Suprapubic skin (tissue), 4 donors: ENCODE measurements at regions not wholly inside any gene's neighbourhood (a gene's known extent, or its start where the extent isn't known, plus 50 kb on each side); places are given as distances from the start of the nearest gene placed in this dataset.

Source experiments
- EP300 ChIP-seq: sonication (generic); formaldehyde crosslinking; IDR thresholded peaks from one replicate; pipeline ENCODE4 v1.6.1; 2017; ENCODE audit warnings: antibody characterized with exemption
- POLR2A ChIP-seq, 2 donors: fragments of 450-650 bp; IDR thresholded peaks; one replicate each; pipeline ENCODE4 v1.6.1; 2017; ENCODE audit warnings: antibody characterized with exemption in 2 of 2, mild to moderate bottlenecking in 2 of 2, moderate library complexity in 2 of 2
- POLR2AphosphoS5 ChIP-seq, 3 donors: sonication (generic); formaldehyde crosslinking; IDR thresholded peaks; one replicate each; pipeline ENCODE4 v1.6.1; 2017; ENCODE audit warnings: antibody characterized with exemption in 3 of 3
- TF ChIP-seq, protein P1 (sequence below), 2 donors: fragments of 200-600 bp in 1 of 2; fragments of 450-650 bp in 1 of 2; sonication (generic) in 1 of 2; IDR thresholded peaks; one replicate each; pipeline ENCODE4 v1.5.1; 2016 to 2019; ENCODE audit warnings: antibody characterized with exemption in 2 of 2, mild to moderate bottlenecking in 1 of 2, moderate library complexity in 1 of 2

DNA sequence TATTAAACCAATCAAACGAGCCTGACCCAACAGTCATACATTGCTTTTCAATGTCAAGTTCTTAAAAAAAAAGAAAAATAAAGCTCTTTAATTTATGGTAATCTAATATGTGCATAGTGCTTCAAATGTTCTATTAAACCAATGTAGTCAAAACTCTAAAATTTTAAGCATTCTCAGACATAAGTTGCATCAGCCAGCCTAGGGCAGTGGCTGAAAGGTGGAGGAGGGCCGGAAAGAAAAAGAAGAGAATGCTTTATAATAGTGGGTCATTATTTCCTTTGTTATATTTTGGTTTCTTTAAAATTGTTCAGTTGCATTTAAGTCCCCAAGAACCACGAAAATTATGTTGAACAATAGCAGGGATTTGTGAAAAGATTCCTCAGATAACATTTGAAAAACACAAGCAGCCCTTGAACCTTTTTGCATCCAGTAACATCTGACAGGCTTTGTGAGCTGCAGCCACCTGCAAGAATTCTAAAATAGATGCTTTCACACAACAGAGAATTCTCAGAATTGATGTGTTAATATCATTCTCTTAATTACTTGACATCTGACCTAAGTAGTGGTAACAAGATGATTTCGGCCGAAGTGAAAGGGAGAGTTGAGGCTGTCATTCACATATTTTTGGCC, 252.1 kb downstream of the CDCA7 start:
- TF ChIP-seq, protein P1, sequence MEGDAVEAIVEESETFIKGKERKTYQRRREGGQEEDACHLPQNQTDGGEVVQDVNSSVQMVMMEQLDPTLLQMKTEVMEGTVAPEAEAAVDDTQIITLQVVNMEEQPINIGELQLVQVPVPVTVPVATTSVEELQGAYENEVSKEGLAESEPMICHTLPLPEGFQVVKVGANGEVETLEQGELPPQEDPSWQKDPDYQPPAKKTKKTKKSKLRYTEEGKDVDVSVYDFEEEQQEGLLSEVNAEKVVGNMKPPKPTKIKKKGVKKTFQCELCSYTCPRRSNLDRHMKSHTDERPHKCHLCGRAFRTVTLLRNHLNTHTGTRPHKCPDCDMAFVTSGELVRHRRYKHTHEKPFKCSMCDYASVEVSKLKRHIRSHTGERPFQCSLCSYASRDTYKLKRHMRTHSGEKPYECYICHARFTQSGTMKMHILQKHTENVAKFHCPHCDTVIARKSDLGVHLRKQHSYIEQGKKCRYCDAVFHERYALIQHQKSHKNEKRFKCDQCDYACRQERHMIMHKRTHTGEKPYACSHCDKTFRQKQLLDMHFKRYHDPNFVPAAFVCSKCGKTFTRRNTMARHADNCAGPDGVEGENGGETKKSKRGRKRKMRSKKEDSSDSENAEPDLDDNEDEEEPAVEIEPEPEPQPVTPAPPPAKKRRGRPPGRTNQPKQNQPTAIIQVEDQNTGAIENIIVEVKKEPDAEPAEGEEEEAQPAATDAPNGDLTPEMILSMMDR (IDR thresholded peaks at IDR 0.05): no peak
- TF ChIP-seq EP300 (no peak), POLR2A (IDR thresholded peaks at IDR 0.05) (no peak), POLR2AphosphoS5 (IDR thresholded peaks at IDR 0.05) (no peak)
